ENCODE measurements at regions not wholly inside any gene's neighbourhood (a gene's known extent, or its start where the extent isn't known, plus 50 kb on each side); places are given as distances from the start of the nearest gene placed in this dataset.

- FAIRE-seq (no peak), DNase-seq (ENCODE audit: insufficient read length, low spot score) (no peak)
Observed at GRCh38 chr3:514192-514591, 317.6 kb downstream of the CHL1 start.

GRCh38 chr3:519026-519425, 322.5 kb downstream of the CHL1 start:
- no peak for FAIRE-seq
- no peak for DNase-seq (ENCODE audit: insufficient read length, low spot score)
- no peak for TF ChIP-seq CTCF (IDR thresholded peaks at IDR 0.05; ENCODE audit: insufficient read depth, missing control alignments)

More at GRCh38 chr3:514192-514591, 317.6 kb downstream of the CHL1 start:
- TF ChIP-seq CTCF (IDR thresholded peaks at IDR 0.05; ENCODE audit: insufficient read depth, missing control alignments): no peak

GRCh38 chr3:522888-523287, 326.3 kb downstream of the CHL1 start:
- DNase-seq (ENCODE audit: insufficient read length, low spot score) (no peak), FAIRE-seq (no peak)
- no peak for TF ChIP-seq CTCF (IDR thresholded peaks at IDR 0.05; ENCODE audit: insufficient read depth, missing control alignments)

- DNase-seq (ENCODE audit: insufficient read length, low spot score) (no peak), FAIRE-seq (no peak)
- TF ChIP-seq CTCF (IDR thresholded peaks at IDR 0.05; ENCODE audit: insufficient read depth, missing control alignments): no peak
Observed at GRCh38 chr3:525415-525814, 328.9 kb downstream of the CHL1 start.

- TF ChIP-seq CTCF (IDR thresholded peaks at IDR 0.05; ENCODE audit: insufficient read depth, missing control alignments): no peak
- no peak for FAIRE-seq
- DNase-seq (ENCODE audit: insufficient read length, low spot score): no peak
Observed at GRCh38 chr3:535566-536416, 339.2 kb downstream of the CHL1 start.

- DNase-seq (ENCODE audit: insufficient read length, low spot score): no peak
- no peak for TF ChIP-seq CTCF (IDR thresholded peaks at IDR 0.05; ENCODE audit: insufficient read depth, missing control alignments)
- FAIRE-seq: no peak
Observed at GRCh38 chr3:536417-536813, 339.9 kb downstream of the CHL1 start.

GRCh38 chr3:541062-541801, 344.7 kb downstream of the CHL1 start:
- no peak for TF ChIP-seq CTCF (IDR thresholded peaks at IDR 0.05; ENCODE audit: insufficient read depth, missing control alignments)
- DNase-seq (ENCODE audit: insufficient read length, low spot score) (no peak), FAIRE-seq (no peak)

Measured in D721Med (cell line).